ENCODE measurements at regions not wholly inside any gene's neighbourhood (a gene's known extent, or its start where the extent isn't known, plus 50 kb on each side); places are given as distances from the start of the nearest gene placed in this dataset.

DNA sequence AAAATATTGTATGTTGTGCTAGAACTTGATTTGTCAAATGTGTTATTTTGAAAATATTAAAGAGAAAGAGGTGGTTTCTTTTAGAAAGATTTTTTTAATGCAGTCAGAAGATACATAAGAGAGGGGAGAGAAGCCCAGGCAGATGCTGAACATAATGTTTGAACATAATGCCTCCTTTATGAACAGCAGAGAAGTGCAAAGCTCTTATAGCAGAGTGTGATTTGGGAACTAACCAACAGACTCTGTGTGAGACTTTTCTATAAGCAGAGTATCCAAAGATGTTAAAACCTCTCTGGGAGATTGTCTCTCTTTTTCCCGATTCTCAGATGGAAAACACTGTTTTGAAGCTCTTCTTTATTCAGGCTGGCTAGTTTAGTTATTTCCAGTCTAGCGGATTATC lies 1274.1 kb upstream of the SPRY2 start:
- no peak overlapping the region for H2BK5ac ChIP-seq (ENCODE audit: low read length)
- WGBS, 2 donors (ENCODE audit: extremely low coverage in 2 of 2, insufficient read length in 2 of 2, insufficient replicate concordance in 1 of 2), result no CpG with 5 or more reads among the region's 2 CpGs
- H3K27me3 ChIP-seq (ENCODE audit: control insufficient read depth in 3 of 3, insufficient read depth in 3 of 3, low read depth in 1 of 3, low read length in 3 of 3), result no peaks in the 10 kb centered on the region
- no peaks in the 10 kb centered on the region for H3K79me1 ChIP-seq (ENCODE audit: low read depth, low read length)
- no peaks in the 10 kb centered on the region for H3K36me3 ChIP-seq (replicated peaks in 1 of 2; ENCODE audit: control insufficient read depth in 2 of 2, insufficient read depth in 2 of 2, low read length in 2 of 2)
- H2BK120ac ChIP-seq (ENCODE audit: low read depth, low read length), result no peak overlapping the region
- H3K9ac ChIP-seq (ENCODE audit: low read depth, low read length, poor library complexity), result no peak overlapping the region
- no peak overlapping the region for H3K4me2 ChIP-seq (ENCODE audit: insufficient read depth, low read length, poor library complexity, severe bottlenecking)
- no peak overlapping the region for H3K4ac ChIP-seq (ENCODE audit: low read length)
- no peak overlapping the region for H2AK5ac ChIP-seq (ENCODE audit: low read depth, low read length)
- no peak overlapping the region for H4K8ac ChIP-seq (ENCODE audit: low read depth, low read length)
- H2BK12ac ChIP-seq (ENCODE audit: low read length), result no peak overlapping the region
- peak overlapping the region; percentile 1 for H2AFZ ChIP-seq (ENCODE audit: low read length)
- no peaks in the 10 kb centered on the region for H3K4me1 ChIP-seq (ENCODE audit: control insufficient read depth in 2 of 2, insufficient read depth in 1 of 2, low read depth in 1 of 2, low read length in 2 of 2)
- H3K27ac ChIP-seq (replicated peaks; ENCODE audit: low read length), result no peak overlapping the region
- H3K23ac ChIP-seq (ENCODE audit: low read depth, low read length, poor library complexity), result no peak overlapping the region
- no peak overlapping the region for H3K14ac ChIP-seq (ENCODE audit: low read length)
- H3K4me3 ChIP-seq (ENCODE audit: low read length in 2 of 2), result no peak overlapping the region
- H3K9me3 ChIP-seq (replicated peaks in 1 of 2; ENCODE audit: control insufficient read depth in 2 of 2, insufficient read depth in 1 of 2, low read depth in 1 of 2, low read length in 2 of 2), result no peaks in the 10 kb centered on the region
- DNase-seq (ENCODE audit: low spot score), result no peak
- H2BK15ac ChIP-seq (ENCODE audit: low read length), result no peak overlapping the region
- H3K18ac ChIP-seq (ENCODE audit: low read length), result no peak overlapping the region
- H4K91ac ChIP-seq (ENCODE audit: low read depth, low read length, poor library complexity), result no peak overlapping the region

DNA sequence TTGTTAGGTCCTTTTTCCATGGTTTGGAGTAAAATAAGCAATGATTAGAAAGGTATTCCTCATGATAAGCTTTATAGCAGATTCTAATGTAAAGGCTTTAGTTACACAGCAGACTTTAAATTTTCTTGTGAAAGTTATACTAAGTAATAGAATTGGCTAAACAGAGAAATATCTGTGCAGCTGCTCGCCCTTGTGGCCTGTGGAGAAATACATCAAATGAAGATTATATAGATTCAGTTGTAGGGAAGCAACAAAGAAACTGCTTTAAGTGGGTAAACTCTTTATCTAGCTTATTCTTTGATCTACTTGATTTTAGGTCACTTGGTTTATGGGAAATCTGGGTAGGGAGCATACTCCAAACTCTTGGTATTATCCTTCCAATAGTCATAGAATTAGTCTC lies 1269.7 kb upstream of the SPRY2 start:
- no peak for DNase-seq (ENCODE audit: low spot score)
- Histone ChIP-seq H3K14ac (ENCODE audit: low read length) (no peak overlapping the region), H2BK120ac (ENCODE audit: low read depth, low read length) (no peak overlapping the region), H3K27ac (replicated peaks; ENCODE audit: low read length) (no peak overlapping the region), H4K8ac (ENCODE audit: low read depth, low read length) (no peak overlapping the region), H3K27me3 (ENCODE audit: control insufficient read depth in 3 of 3, insufficient read depth in 3 of 3, low read depth in 1 of 3, low read length in 3 of 3) (no peaks in the 10 kb centered on the region), H3K18ac (ENCODE audit: low read length) (no peak overlapping the region), H2BK5ac (ENCODE audit: low read length) (no peak overlapping the region), H3K4me3 (ENCODE audit: low read length in 2 of 2) (no peak overlapping the region), H2BK12ac (ENCODE audit: low read length) (no peak overlapping the region), H3K79me1 (ENCODE audit: low read depth, low read length) (no peaks in the 10 kb centered on the region), H3K23ac (ENCODE audit: low read depth, low read length, poor library complexity) (no peak overlapping the region), H3K36me3 (replicated peaks in 1 of 2; ENCODE audit: control insufficient read depth in 2 of 2, insufficient read depth in 2 of 2, low read length in 2 of 2) (no peaks in the 10 kb centered on the region), H3K9ac (ENCODE audit: low read depth, low read length, poor library complexity) (no peak overlapping the region), H3K4ac (ENCODE audit: low read length) (no peak overlapping the region), H4K91ac (ENCODE audit: low read depth, low read length, poor library complexity) (no peak overlapping the region), H3K4me1 (ENCODE audit: control insufficient read depth in 2 of 2, insufficient read depth in 1 of 2, low read depth in 1 of 2, low read length in 2 of 2) (no peaks in the 10 kb centered on the region), H3K9me3 (replicated peaks in 1 of 2; ENCODE audit: control insufficient read depth in 2 of 2, insufficient read depth in 1 of 2, low read depth in 1 of 2, low read length in 2 of 2) (no peaks in the 10 kb centered on the region), H2AK5ac (ENCODE audit: low read depth, low read length) (no peak overlapping the region), H2BK15ac (ENCODE audit: low read length) (no peak overlapping the region), H2AFZ (ENCODE audit: low read length) (no peak overlapping the region), H3K4me2 (ENCODE audit: insufficient read depth, low read length, poor library complexity, severe bottlenecking) (no peak overlapping the region)
- WGBS, 2 donors (ENCODE audit: extremely low coverage in 2 of 2, insufficient read length in 2 of 2, insufficient replicate concordance in 1 of 2), result no CpG with 5 or more reads among the region's 1 CpG

DNA sequence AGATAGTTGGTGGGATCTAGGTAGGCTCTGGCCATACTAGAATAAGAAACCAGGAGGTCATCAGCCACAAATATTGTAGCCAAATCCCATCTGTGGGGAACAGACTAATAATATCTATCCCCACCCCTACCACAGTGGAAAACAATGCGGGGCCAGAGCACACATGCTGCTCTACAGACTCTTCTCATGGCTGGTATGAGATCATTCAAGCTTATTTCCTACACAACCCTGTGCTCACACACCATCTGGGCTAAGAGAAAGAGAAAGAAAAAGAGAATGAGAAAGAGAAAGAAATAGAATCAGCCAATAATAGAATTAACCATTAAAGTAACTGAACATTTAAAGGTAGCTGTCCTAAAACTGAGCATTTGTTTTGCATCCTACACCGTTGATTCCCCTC lies 1268.4 kb upstream of the SPRY2 start:
- H3K4me3 ChIP-seq (ENCODE audit: low read length in 2 of 2), result no peak overlapping the region
- no peaks in the 10 kb centered on the region for H3K27me3 ChIP-seq (ENCODE audit: control insufficient read depth in 3 of 3, insufficient read depth in 3 of 3, low read depth in 1 of 3, low read length in 3 of 3)
- no CpG with 5 or more reads among the region's 2 CpGs for WGBS, 2 donors (ENCODE audit: extremely low coverage in 2 of 2, insufficient read length in 2 of 2, insufficient replicate concordance in 1 of 2)
- H3K9me3 ChIP-seq (replicated peaks in 1 of 2; ENCODE audit: control insufficient read depth in 2 of 2, insufficient read depth in 1 of 2, low read depth in 1 of 2, low read length in 2 of 2), result no peaks in the 10 kb centered on the region
- no peak overlapping the region for H2BK5ac ChIP-seq (ENCODE audit: low read length)
- no peak overlapping the region for H2BK15ac ChIP-seq (ENCODE audit: low read length)
- H3K4me1 ChIP-seq (ENCODE audit: control insufficient read depth in 2 of 2, insufficient read depth in 1 of 2, low read depth in 1 of 2, low read length in 2 of 2), result no peaks in the 10 kb centered on the region
- no peaks in the 10 kb centered on the region for H3K79me1 ChIP-seq (ENCODE audit: low read depth, low read length)
- no peak overlapping the region for H3K14ac ChIP-seq (ENCODE audit: low read length)
- H4K91ac ChIP-seq (ENCODE audit: low read depth, low read length, poor library complexity), result no peak overlapping the region
- no peak overlapping the region for H3K9ac ChIP-seq (ENCODE audit: low read depth, low read length, poor library complexity)
- no peak overlapping the region for H3K23ac ChIP-seq (ENCODE audit: low read depth, low read length, poor library complexity)
- H2BK120ac ChIP-seq (ENCODE audit: low read depth, low read length), result no peak overlapping the region
- H4K8ac ChIP-seq (ENCODE audit: low read depth, low read length), result no peak overlapping the region
- no peaks in the 10 kb centered on the region for H3K36me3 ChIP-seq (replicated peaks in 1 of 2; ENCODE audit: control insufficient read depth in 2 of 2, insufficient read depth in 2 of 2, low read length in 2 of 2)
- no peak for DNase-seq (ENCODE audit: low spot score)
- H3K4ac ChIP-seq (ENCODE audit: low read length), result no peak overlapping the region
- no peak overlapping the region for H3K4me2 ChIP-seq (ENCODE audit: insufficient read depth, low read length, poor library complexity, severe bottlenecking)
- H2AFZ ChIP-seq (ENCODE audit: low read length), result no peak overlapping the region
- no peak overlapping the region for H2AK5ac ChIP-seq (ENCODE audit: low read depth, low read length)
- no peak overlapping the region for H3K18ac ChIP-seq (ENCODE audit: low read length)
- H3K27ac ChIP-seq (replicated peaks; ENCODE audit: low read length), result no peak overlapping the region
- H2BK12ac ChIP-seq (ENCODE audit: low read length), result no peak overlapping the region

DNA sequence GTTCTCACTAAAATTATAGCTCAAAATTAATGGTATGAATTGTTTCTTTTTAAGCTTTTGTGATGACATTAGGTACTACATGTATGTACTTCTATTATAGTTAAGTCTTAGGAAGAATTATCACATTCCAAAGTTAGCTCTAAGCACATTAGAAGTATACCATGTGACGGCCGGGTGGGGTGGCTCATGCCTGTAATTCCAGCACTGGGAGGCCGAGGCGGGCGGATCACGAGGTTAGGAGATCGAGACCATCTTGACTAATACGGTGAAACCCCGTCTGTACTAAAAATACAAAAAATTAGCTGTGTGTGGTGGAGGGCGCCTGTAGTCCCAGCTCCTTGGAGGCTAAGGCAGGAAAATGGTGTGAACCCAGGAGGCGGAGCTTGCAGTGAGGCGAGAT lies 1265.1 kb upstream of the SPRY2 start:
- H3K14ac ChIP-seq (ENCODE audit: low read length), result no peak overlapping the region
- H3K27me3 ChIP-seq (ENCODE audit: control insufficient read depth in 3 of 3, insufficient read depth in 3 of 3, low read depth in 1 of 3, low read length in 3 of 3), result no peaks in the 10 kb centered on the region
- no peak overlapping the region for H3K23ac ChIP-seq (ENCODE audit: low read depth, low read length, poor library complexity)
- H3K4me1 ChIP-seq (ENCODE audit: control insufficient read depth in 2 of 2, insufficient read depth in 1 of 2, low read depth in 1 of 2, low read length in 2 of 2), result no peaks in the 10 kb centered on the region
- H3K27ac ChIP-seq (replicated peaks; ENCODE audit: low read length), result no peak overlapping the region
- H3K4me3 ChIP-seq (ENCODE audit: low read length in 2 of 2), result no peak overlapping the region
- no peak overlapping the region for H4K8ac ChIP-seq (ENCODE audit: low read depth, low read length)
- WGBS, 2 donors (ENCODE audit: extremely low coverage in 2 of 2, insufficient read length in 2 of 2, insufficient replicate concordance in 1 of 2), result no CpG with 5 or more reads among the region's 12 CpGs
- H2AK5ac ChIP-seq (ENCODE audit: low read depth, low read length), result no peak overlapping the region
- no peak overlapping the region for H3K4ac ChIP-seq (ENCODE audit: low read length)
- no peaks in the 10 kb centered on the region for H3K79me1 ChIP-seq (ENCODE audit: low read depth, low read length)
- H3K36me3 ChIP-seq (replicated peaks in 1 of 2; ENCODE audit: control insufficient read depth in 2 of 2, insufficient read depth in 2 of 2, low read length in 2 of 2), result no peaks in the 10 kb centered on the region
- no peak overlapping the region for H2BK120ac ChIP-seq (ENCODE audit: low read depth, low read length)
- H3K9ac ChIP-seq (ENCODE audit: low read depth, low read length, poor library complexity), result no peak overlapping the region
- H3K9me3 ChIP-seq (replicated peaks in 1 of 2; ENCODE audit: control insufficient read depth in 2 of 2, insufficient read depth in 1 of 2, low read depth in 1 of 2, low read length in 2 of 2), result no peaks in the 10 kb centered on the region
- DNase-seq (ENCODE audit: low spot score), result no peak
- no peak overlapping the region for H2BK15ac ChIP-seq (ENCODE audit: low read length)
- no peak overlapping the region for H3K18ac ChIP-seq (ENCODE audit: low read length)
- no peak overlapping the region for H3K4me2 ChIP-seq (ENCODE audit: insufficient read depth, low read length, poor library complexity, severe bottlenecking)
- H4K91ac ChIP-seq (ENCODE audit: low read depth, low read length, poor library complexity), result no peak overlapping the region
- no peak overlapping the region for H2AFZ ChIP-seq (ENCODE audit: low read length)
- H2BK5ac ChIP-seq (ENCODE audit: low read length), result no peak overlapping the region
- H2BK12ac ChIP-seq (ENCODE audit: low read length), result no peak overlapping the region

Measured in neuronal stem cell (in vitro differentiated cells).